Subcutaneous abdominal adipose tissue (tissue), 5 donors: ENCODE measurements at regions not wholly inside any gene's neighbourhood (a gene's known extent, or its start where the extent isn't known, plus 50 kb on each side); places are given as distances from the start of the nearest gene placed in this dataset.
"Not testable (repeated sequence)": the region's sequence is repeated elsewhere in the genome, so short reads cannot be mapped to it uniquely, and the experiment has no call there.

Source experiments
- H3K27ac ChIP-seq: one replicate; pipeline ENCODE4 v1.7.0; 2013; ENCODE audit warnings: low read depth, mild to moderate bottlenecking, inconsistent platforms, low read length, moderate library complexity
- H3K27me3 ChIP-seq, 5 donors: one replicate each; pipeline ENCODE4 v1.7.0; 2013; ENCODE audit warnings: low read length in 5 of 5, inconsistent platforms in 1 of 5; ENCODE audit not compliant: control insufficient read depth in 5 of 5, insufficient read depth in 4 of 5
- H3K36me3 ChIP-seq, 5 donors: one replicate each; pipeline ENCODE4 v1.7.0; 2013; ENCODE audit warnings: low read length in 5 of 5; ENCODE audit not compliant: control insufficient read depth in 5 of 5, insufficient read depth in 5 of 5
- H3K4me1 ChIP-seq, 5 donors: one replicate each; pipeline ENCODE4 v1.7.0; 2013; ENCODE audit warnings: low read length in 5 of 5, mild to moderate bottlenecking in 3 of 5, moderate library complexity in 1 of 5; ENCODE audit not compliant: control insufficient read depth in 5 of 5, insufficient read depth in 5 of 5
- H3K4me3 ChIP-seq, 5 donors: one replicate each; pipeline ENCODE4 v1.7.0; 2013; ENCODE audit warnings: low read length in 5 of 5, low read depth in 1 of 5
- H3K9ac ChIP-seq, 5 donors: one replicate each; pipeline ENCODE4 v1.7.0; 2013; ENCODE audit warnings: low read length in 5 of 5, mild to moderate bottlenecking in 4 of 5, moderate library complexity in 3 of 5
- H3K9me3 ChIP-seq, 5 donors: one replicate each; pipeline ENCODE4 v1.7.0; 2013; ENCODE audit warnings: low read length in 5 of 5; ENCODE audit not compliant: control insufficient read depth in 5 of 5
- donor health status: healthy.
- donor health status: healthy.
- donor health status: healthy.
- donor health status: healthy.
- donor health status: healthy.

GRCh38 chr3:102031834-102032233 lies 182.5 kb downstream of the NFKBIZ start:
- Histone ChIP-seq H3K27me3 (no peaks in the 10 kb centered on the region), H3K9me3 (no peaks in the 10 kb centered on the region), H3K27ac (no peak overlapping the region), H3K4me3 (no peak overlapping the region), H3K4me1 (no peaks in the 10 kb centered on the region), H3K9ac (no peak overlapping the region), H3K36me3 (no peaks in the 10 kb centered on the region)

GRCh38 chr3:102032491-102033383 lies 183.4 kb downstream of the NFKBIZ start:
- H3K9ac ChIP-seq, result no peak overlapping the region
- H3K9me3 ChIP-seq, result no peaks in the 10 kb centered on the region
- no peaks in the 10 kb centered on the region for H3K36me3 ChIP-seq
- H3K4me1 ChIP-seq, result no peaks in the 10 kb centered on the region
- no peaks in the 10 kb centered on the region for H3K27me3 ChIP-seq
- no peak overlapping the region for H3K27ac ChIP-seq
- H3K4me3 ChIP-seq, result no peak overlapping the region

DNA sequence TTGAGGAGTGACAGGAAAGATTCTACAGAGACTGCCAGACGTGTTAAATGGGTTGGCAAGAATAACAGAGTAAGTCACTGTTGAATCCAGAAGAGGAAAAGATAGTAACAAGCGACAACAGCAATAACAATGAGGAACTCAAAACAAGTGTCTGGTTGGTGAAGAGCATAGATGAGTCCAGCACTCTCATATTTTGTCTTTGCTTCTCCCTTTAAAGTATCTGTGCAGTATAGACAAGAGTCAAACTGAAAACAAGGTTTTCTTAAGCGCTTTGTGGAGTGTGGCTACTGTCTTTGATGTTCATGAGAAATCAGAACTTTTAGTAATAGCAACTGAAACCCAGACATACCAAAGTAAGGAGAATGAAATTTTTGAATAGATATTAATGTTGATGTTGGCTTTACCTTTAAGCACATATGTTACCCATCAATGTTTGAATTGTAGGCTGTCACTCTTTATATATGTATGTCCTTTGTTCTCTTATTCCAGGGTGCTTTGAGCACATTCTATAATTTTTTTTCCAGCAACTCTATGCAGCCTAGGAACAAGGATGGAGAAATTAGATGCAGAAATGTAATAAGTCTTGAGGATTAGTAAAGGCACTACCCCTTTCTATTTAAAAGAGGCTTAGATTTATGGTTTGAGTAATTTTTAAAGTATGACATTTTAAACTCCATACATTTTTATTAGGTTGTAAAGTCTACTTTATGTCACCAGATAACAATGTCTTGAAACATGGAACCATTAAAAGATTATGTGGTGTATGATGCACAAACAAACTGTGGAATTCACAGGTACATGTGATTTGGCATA lies 185.5 kb downstream of the NFKBIZ start:
- Histone ChIP-seq H3K27ac (no peak overlapping the region), H3K9me3 (no peaks in the 10 kb centered on the region), H3K36me3 (no peaks in the 10 kb centered on the region), H3K27me3 (no peaks in the 10 kb centered on the region), H3K9ac (no peak overlapping the region), H3K4me3 (no peak overlapping the region), H3K4me1 (no peaks in the 10 kb centered on the region)

GRCh38 chr3:102036017-102036416 lies 186.7 kb downstream of the NFKBIZ start:
- no peak overlapping the region for H3K4me3 ChIP-seq
- no peak overlapping the region for H3K27ac ChIP-seq
- no peaks in the 10 kb centered on the region for H3K4me1 ChIP-seq

DNA sequence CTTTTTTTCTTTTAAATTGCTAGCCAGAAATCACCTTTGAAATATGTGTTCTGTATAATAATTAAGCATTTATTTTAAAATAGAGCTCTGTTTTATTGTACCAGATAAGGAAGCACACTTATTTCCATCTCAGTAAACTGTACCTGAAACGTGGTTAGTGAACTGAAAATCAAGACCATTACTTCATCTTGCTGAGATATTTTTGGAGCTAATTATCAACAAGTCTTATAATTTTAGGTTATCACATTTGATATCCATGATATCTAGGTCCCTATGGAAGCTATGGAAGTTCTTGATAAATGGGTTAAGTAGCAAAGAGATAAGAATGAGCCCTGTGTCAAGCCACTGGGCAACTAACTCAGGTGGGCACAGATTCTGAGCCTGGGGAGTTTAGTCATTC lies 187.2 kb downstream of the NFKBIZ start:
- H3K4me3 ChIP-seq, result no peak overlapping the region
- H3K9ac ChIP-seq, result no peak overlapping the region
- H3K9me3 ChIP-seq, result peaks cover 0 to 3% (median 0%) of the 10 kb centered on the region in 5 donors
- H3K27ac ChIP-seq, result no peak overlapping the region
- no peaks in the 10 kb centered on the region for H3K27me3 ChIP-seq
- no peaks in the 10 kb centered on the region for H3K4me1 ChIP-seq
- H3K36me3 ChIP-seq, result no peaks in the 10 kb centered on the region

More at GRCh38 chr3:102036017-102036416, 186.7 kb downstream of the NFKBIZ start:
- Histone ChIP-seq H3K36me3 (no peaks in the 10 kb centered on the region), H3K9ac (no peak overlapping the region), H3K27me3 (no peaks in the 10 kb centered on the region), H3K9me3 (peaks cover 0 to 3% (median 0%) of the 10 kb centered on the region in 5 donors)

- no peak overlapping the region for H3K4me3 ChIP-seq
- no peaks in the 10 kb centered on the region for H3K27me3 ChIP-seq
- H3K27ac ChIP-seq, result no peak overlapping the region
Measured at GRCh38 chr3:102037209-102037608, 187.9 kb downstream of the NFKBIZ start.

DNA sequence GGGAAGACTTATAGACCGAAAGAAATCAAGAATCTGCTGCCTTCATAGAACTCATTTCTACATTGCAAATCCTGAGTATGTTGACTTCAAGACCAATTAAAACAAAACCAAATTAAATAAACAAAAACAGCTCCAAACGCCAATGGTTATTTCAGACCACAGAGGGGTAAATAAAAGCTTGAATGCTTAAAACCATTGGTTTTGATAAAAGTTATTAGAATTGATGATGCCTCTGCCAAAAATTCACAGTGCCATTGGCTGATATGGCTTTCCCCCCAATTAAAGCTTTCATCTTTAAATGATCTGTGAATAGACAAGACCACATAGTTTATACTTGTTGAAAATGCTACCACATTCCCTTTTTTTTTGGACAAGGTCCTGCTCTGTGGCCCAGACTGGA lies 188.5 kb downstream of the NFKBIZ start:
- H3K4me1 ChIP-seq, result no peaks in the 10 kb centered on the region
- no peaks in the 10 kb centered on the region for H3K36me3 ChIP-seq
- peaks cover 0 to 3% (median 0%) of the 10 kb centered on the region in 5 donors for H3K9me3 ChIP-seq
- no peak overlapping the region for H3K9ac ChIP-seq
- no peaks in the 10 kb centered on the region for H3K27me3 ChIP-seq
- H3K27ac ChIP-seq, result no peak overlapping the region
- no peak overlapping the region for H3K4me3 ChIP-seq

More at GRCh38 chr3:102037209-102037608, 187.9 kb downstream of the NFKBIZ start:
- H3K4me1 ChIP-seq, result no peaks in the 10 kb centered on the region
- H3K9ac ChIP-seq, result no peak overlapping the region
- peaks cover 0 to 3% (median 0%) of the 10 kb centered on the region in 5 donors for H3K9me3 ChIP-seq
- H3K36me3 ChIP-seq, result no peaks in the 10 kb centered on the region

GRCh38 chr3:102038477-102039142 lies 189.3 kb downstream of the NFKBIZ start:
- Histone ChIP-seq H3K36me3 (no peaks in the 10 kb centered on the region), H3K9me3 (peaks cover 0 to 3% (median 0%) of the 10 kb centered on the region in 5 donors), H3K27ac (no peak overlapping the region), H3K4me1 (no peaks in the 10 kb centered on the region), H3K9ac (no peak overlapping the region), H3K4me3 (no peak overlapping the region), H3K27me3 (no peaks in the 10 kb centered on the region)

GRCh38 chr3:102040144-102040543 lies 190.8 kb downstream of the NFKBIZ start:
- H3K4me1 ChIP-seq, H3K27me3 ChIP-seq, H3K27ac ChIP-seq, H3K9ac ChIP-seq, H3K4me3 ChIP-seq, H3K9me3 ChIP-seq, H3K36me3 ChIP-seq: not testable (repeated sequence)
